ENCODE measurements at regions not wholly inside any gene's neighbourhood (a gene's known extent, or its start where the extent isn't known, plus 50 kb on each side); places are given as distances from the start of the nearest gene placed in this dataset.

- no peaks in the 10 kb centered on the region for H3K9me3 ChIP-seq (ENCODE audit: control insufficient read depth, low read depth, low read length)
- WGBS (ENCODE audit: insufficient coverage, low lambda C conversion rate) = 83% methylated on average over 1 of the region's 10 CpGs
- no peak overlapping the region for H3K27ac ChIP-seq (ENCODE audit: low read length)
- no peaks in the 10 kb centered on the region for H3K36me3 ChIP-seq (ENCODE audit: control insufficient read depth, insufficient read depth, low read length)
- no peak overlapping the region for H3K4me3 ChIP-seq (ENCODE audit: low read length)
- no peaks in the 10 kb centered on the region for H3K4me1 ChIP-seq (ENCODE audit: control insufficient read depth, insufficient read depth, low read length)
- H3K27me3 ChIP-seq (ENCODE audit: control insufficient read depth, insufficient read depth, low read length) = no peaks in the 10 kb centered on the region
- DNase-seq = no peak
Observed at GRCh38 chr6:166824880-166825250, 131.5 kb downstream of the RNASET2 start.

DNA sequence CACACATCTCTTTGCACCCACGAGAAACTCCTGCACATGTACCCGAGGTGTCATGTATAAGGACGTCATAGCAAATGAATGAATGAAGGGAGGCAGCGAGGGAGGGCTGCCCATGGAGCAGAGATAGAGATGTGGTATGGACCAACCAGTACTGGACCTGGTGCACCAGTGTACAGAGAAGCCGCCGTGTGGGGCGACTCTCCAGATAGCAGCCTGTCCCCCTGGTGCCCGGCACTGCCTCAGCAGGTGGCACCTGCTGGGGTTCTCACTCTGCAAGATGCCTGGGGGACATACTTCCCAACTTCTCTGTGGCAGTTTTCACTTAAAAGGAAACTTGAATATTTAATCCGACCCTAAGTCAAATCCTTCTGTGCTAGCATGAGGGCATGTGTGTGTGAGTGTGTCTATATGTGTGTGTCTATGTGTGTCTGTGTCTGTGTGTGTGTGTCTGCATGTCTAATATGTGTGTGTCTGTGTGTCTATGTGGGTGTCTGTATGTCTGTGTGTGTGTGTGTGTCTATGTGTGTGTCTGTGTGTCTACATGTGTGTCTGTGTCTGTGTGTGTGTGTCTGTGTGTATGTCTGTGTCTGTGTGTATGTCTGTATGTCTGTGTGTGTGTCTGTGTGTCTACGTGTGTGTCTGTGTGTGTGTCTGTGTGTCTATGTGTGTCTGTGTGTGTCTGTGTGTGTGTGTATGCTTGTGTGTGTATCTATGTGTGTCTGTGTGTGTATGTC is 132.0 kb downstream of the RNASET2 start:
- H3K9me3 ChIP-seq (ENCODE audit: control insufficient read depth, low read depth, low read length) = no peaks in the 10 kb centered on the region

DNA sequence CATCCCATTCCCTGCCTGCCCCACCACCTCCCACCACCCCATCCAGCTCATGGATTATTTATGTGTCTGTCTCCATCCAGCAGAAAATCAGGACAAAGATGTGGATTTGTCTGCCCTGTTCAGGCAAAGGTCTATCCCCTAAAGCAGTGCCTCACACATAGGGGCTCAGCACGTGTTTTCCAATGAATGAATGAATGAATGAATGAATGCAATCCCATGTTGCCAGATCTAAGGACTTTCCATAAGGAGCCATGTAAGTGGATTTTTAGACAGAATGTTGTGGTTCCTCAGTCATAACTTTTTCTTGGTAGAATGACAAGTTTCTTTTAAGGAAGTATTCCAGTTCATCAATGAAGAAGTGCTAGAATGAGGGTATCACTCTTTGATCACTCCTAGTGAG is 133.7 kb downstream of the RNASET2 start:
- no CpG with 5 or more reads among the region's 1 CpG for WGBS (ENCODE audit: insufficient coverage, low lambda C conversion rate)
- no peaks in the 10 kb centered on the region for H3K4me1 ChIP-seq (ENCODE audit: control insufficient read depth, insufficient read depth, low read length)

More for the DNA sequence above, 132.0 kb downstream of the RNASET2 start:
- DNase-seq = no peak
- Histone ChIP-seq H3K4me3 (ENCODE audit: low read length) (no peak overlapping the region), H3K27me3 (ENCODE audit: control insufficient read depth, insufficient read depth, low read length) (no peaks in the 10 kb centered on the region), H3K36me3 (ENCODE audit: control insufficient read depth, insufficient read depth, low read length) (no peaks in the 10 kb centered on the region), H3K27ac (ENCODE audit: low read length) (no peak overlapping the region), H3K4me1 (ENCODE audit: control insufficient read depth, insufficient read depth, low read length) (no peaks in the 10 kb centered on the region)
- WGBS (ENCODE audit: insufficient coverage, low lambda C conversion rate) = no CpG with 5 or more reads among the region's 10 CpGs

GRCh38 chr6:166820483-166820882 is 135.9 kb downstream of the RNASET2 start:
- no peak overlapping the region for H3K4me3 ChIP-seq (ENCODE audit: low read length)
- DNase-seq = no peak
- H3K36me3 ChIP-seq (ENCODE audit: control insufficient read depth, insufficient read depth, low read length) = no peaks in the 10 kb centered on the region
- no peaks in the 10 kb centered on the region for H3K9me3 ChIP-seq (ENCODE audit: control insufficient read depth, low read depth, low read length)
- H3K4me1 ChIP-seq (ENCODE audit: control insufficient read depth, insufficient read depth, low read length) = no peaks in the 10 kb centered on the region
- WGBS (ENCODE audit: insufficient coverage, low lambda C conversion rate) = no CpG with 5 or more reads among the region's 1 CpG
- H3K27me3 ChIP-seq (ENCODE audit: control insufficient read depth, insufficient read depth, low read length) = no peaks in the 10 kb centered on the region
- H3K27ac ChIP-seq (ENCODE audit: low read length) = no peak overlapping the region

More for the DNA sequence above, 133.7 kb downstream of the RNASET2 start:
- Histone ChIP-seq H3K27ac (ENCODE audit: low read length) (no peak overlapping the region), H3K4me3 (ENCODE audit: low read length) (no peak overlapping the region), H3K9me3 (ENCODE audit: control insufficient read depth, low read depth, low read length) (no peaks in the 10 kb centered on the region), H3K27me3 (ENCODE audit: control insufficient read depth, insufficient read depth, low read length) (no peaks in the 10 kb centered on the region), H3K36me3 (ENCODE audit: control insufficient read depth, insufficient read depth, low read length) (no peaks in the 10 kb centered on the region)
- DNase-seq = no peak

GRCh38 chr6:166820070-166820469 is 136.3 kb downstream of the RNASET2 start:
- Histone ChIP-seq H3K27ac (ENCODE audit: low read length) (no peak overlapping the region), H3K9me3 (ENCODE audit: control insufficient read depth, low read depth, low read length) (no peaks in the 10 kb centered on the region), H3K4me1 (ENCODE audit: control insufficient read depth, insufficient read depth, low read length) (no peaks in the 10 kb centered on the region), H3K27me3 (ENCODE audit: control insufficient read depth, insufficient read depth, low read length) (no peaks in the 10 kb centered on the region), H3K4me3 (ENCODE audit: low read length) (no peak overlapping the region), H3K36me3 (ENCODE audit: control insufficient read depth, insufficient read depth, low read length) (no peaks in the 10 kb centered on the region)
- WGBS (ENCODE audit: insufficient coverage, low lambda C conversion rate) = 100% methylated on average over 1 of the region's 1 CpG
- no peak for DNase-seq

DNA sequence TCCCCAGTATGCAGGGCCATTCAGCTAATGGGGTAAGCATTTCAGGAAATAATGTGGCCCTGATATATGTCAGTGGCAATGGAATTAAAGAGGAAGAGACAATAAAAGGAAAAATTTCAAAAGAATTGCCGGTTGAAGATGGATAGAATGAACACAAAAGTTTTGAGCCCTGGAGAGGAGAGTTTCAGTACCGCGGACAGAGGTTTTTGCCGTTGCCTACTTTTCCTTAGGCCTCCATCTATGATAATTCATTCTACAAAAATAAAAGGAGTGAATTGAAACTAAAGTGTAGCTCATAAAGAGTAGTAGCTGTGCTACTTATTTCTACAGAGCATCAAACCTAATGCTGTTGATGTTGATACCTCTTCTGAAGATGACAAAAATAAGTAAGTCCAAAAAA is 140.7 kb downstream of the RNASET2 start:
- Histone ChIP-seq H3K9me3 (ENCODE audit: control insufficient read depth, low read depth, low read length) (no peaks in the 10 kb centered on the region), H3K27me3 (ENCODE audit: control insufficient read depth, insufficient read depth, low read length) (no peaks in the 10 kb centered on the region), H3K4me3 (ENCODE audit: low read length) (no peak overlapping the region), H3K27ac (ENCODE audit: low read length) (no peak overlapping the region), H3K4me1 (ENCODE audit: control insufficient read depth, insufficient read depth, low read length) (no peaks in the 10 kb centered on the region), H3K36me3 (ENCODE audit: control insufficient read depth, insufficient read depth, low read length) (no peaks in the 10 kb centered on the region)
- WGBS (ENCODE audit: insufficient coverage, low lambda C conversion rate) = 71% methylated on average over 4 of the region's 4 CpGs
- no peak for DNase-seq

GRCh38 chr6:166814390-166814789 is 142.0 kb downstream of the RNASET2 start:
- WGBS (ENCODE audit: insufficient coverage, low lambda C conversion rate) = no CpG with 5 or more reads among the region's 7 CpGs
- no peak for DNase-seq
- H3K9me3 ChIP-seq (ENCODE audit: control insufficient read depth, low read depth, low read length) = no peaks in the 10 kb centered on the region
- no peak overlapping the region for H3K27ac ChIP-seq (ENCODE audit: low read length)
- no peaks in the 10 kb centered on the region for H3K27me3 ChIP-seq (ENCODE audit: control insufficient read depth, insufficient read depth, low read length)
- H3K4me3 ChIP-seq (ENCODE audit: low read length) = no peak overlapping the region
- H3K4me1 ChIP-seq (ENCODE audit: control insufficient read depth, insufficient read depth, low read length) = no peaks in the 10 kb centered on the region
- H3K36me3 ChIP-seq (ENCODE audit: control insufficient read depth, insufficient read depth, low read length) = no peaks in the 10 kb centered on the region

GRCh38 chr6:166813461-166813860 is 142.9 kb downstream of the RNASET2 start:
- H3K27ac ChIP-seq (ENCODE audit: low read length) = no peak overlapping the region
- H3K9me3 ChIP-seq (ENCODE audit: control insufficient read depth, low read depth, low read length) = no peaks in the 10 kb centered on the region
- no peak overlapping the region for H3K4me3 ChIP-seq (ENCODE audit: low read length)
- no peaks in the 10 kb centered on the region for H3K4me1 ChIP-seq (ENCODE audit: control insufficient read depth, insufficient read depth, low read length)
- no peaks in the 10 kb centered on the region for H3K27me3 ChIP-seq (ENCODE audit: control insufficient read depth, insufficient read depth, low read length)
- WGBS (ENCODE audit: insufficient coverage, low lambda C conversion rate) = no CpG with 5 or more reads among the region's 4 CpGs
- H3K36me3 ChIP-seq (ENCODE audit: control insufficient read depth, insufficient read depth, low read length) = no peaks in the 10 kb centered on the region
- DNase-seq = no peak

- H3K9me3 ChIP-seq (ENCODE audit: control insufficient read depth, low read depth, low read length) = peaks cover 12% of the 10 kb centered on the region
- H3K27me3 ChIP-seq (ENCODE audit: control insufficient read depth, insufficient read depth, low read length) = no peaks in the 10 kb centered on the region
- no peak overlapping the region for H3K27ac ChIP-seq (ENCODE audit: low read length)
- H3K36me3 ChIP-seq (ENCODE audit: control insufficient read depth, insufficient read depth, low read length) = no peaks in the 10 kb centered on the region
- no peak for DNase-seq
- H3K4me1 ChIP-seq (ENCODE audit: control insufficient read depth, insufficient read depth, low read length) = no peaks in the 10 kb centered on the region
- WGBS (ENCODE audit: insufficient coverage, low lambda C conversion rate) = no CpG with 5 or more reads among the region's 6 CpGs
- H3K4me3 ChIP-seq (ENCODE audit: low read length) = no peak overlapping the region
Observed at GRCh38 chr6:166810864-166811263, 145.5 kb downstream of the RNASET2 start.

DNA sequence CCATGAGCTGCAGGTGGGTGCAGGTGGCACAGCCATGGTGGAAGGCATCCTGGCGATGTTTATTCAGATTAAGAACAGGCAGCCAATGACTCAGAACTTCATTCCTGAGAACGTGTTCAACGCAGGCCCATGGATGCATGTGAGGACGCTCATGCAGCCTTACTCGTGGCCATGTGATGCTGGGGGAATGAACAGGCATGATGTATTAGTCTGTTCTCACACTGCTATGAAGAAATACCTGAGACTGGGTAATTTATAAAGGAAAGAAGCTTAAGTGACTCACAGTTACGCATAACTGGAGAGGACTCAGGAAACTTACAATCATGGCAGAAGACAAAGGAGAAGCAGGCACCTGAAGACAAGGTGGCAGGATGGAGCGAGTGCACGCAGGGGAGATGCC is 146.6 kb downstream of the RNASET2 start:
- Histone ChIP-seq H3K9me3 (ENCODE audit: control insufficient read depth, low read depth, low read length) (peaks cover 14% of the 10 kb centered on the region), H3K27me3 (ENCODE audit: control insufficient read depth, insufficient read depth, low read length) (no peaks in the 10 kb centered on the region), H3K27ac (ENCODE audit: low read length) (no peak overlapping the region), H3K36me3 (ENCODE audit: control insufficient read depth, insufficient read depth, low read length) (no peaks in the 10 kb centered on the region), H3K4me1 (ENCODE audit: control insufficient read depth, insufficient read depth, low read length) (no peaks in the 10 kb centered on the region), H3K4me3 (ENCODE audit: low read length) (no peak overlapping the region)
- no peak for DNase-seq
- WGBS (ENCODE audit: insufficient coverage, low lambda C conversion rate) = no CpG with 5 or more reads among the region's 8 CpGs

All from large intestine (tissue), 3 donors.